HCEC 1CT (cell line): ENCODE measurements at regions not wholly inside any gene's neighbourhood (a gene's known extent, or its start where the extent isn't known, plus 50 kb on each side); places are given as distances from the start of the nearest gene placed in this dataset.

Experiments used
- DNase-seq: peaks from one replicate; pipeline ENCODE4 v3.0.0-alpha.2; 2017

GRCh38 chr3:103385961-103386656, 951.3 kb downstream of the ZPLD1 start:
- no peak for DNase-seq

- peak; percentile 34 for DNase-seq
Observed at GRCh38 chr3:103388214-103388613, 953.4 kb downstream of the ZPLD1 start.

GRCh38 chr3:103389356-103389755, 954.5 kb downstream of the ZPLD1 start:
- DNase-seq: no peak

GRCh38 chr3:103393395-103394186, 958.8 kb downstream of the ZPLD1 start:
- DNase-seq: peak; percentile 23

GRCh38 chr3:103403191-103403590, 968.4 kb downstream of the ZPLD1 start:
- no peak for DNase-seq

GRCh38 chr3:103406320-103406850, 971.6 kb downstream of the ZPLD1 start:
- no peak for DNase-seq

- no peak for DNase-seq
Observed at GRCh38 chr3:103410231-103410630, 975.4 kb downstream of the ZPLD1 start.

- no peak for DNase-seq
Observed at GRCh38 chr3:103421460-103421859, 986.6 kb downstream of the ZPLD1 start.

- DNase-seq: no peak
Observed at GRCh38 chr3:103437883-103438282, 1003.1 kb downstream of the ZPLD1 start.

- DNase-seq: no peak
Observed at GRCh38 chr3:103440539-103441203, 1005.9 kb downstream of the ZPLD1 start.

GRCh38 chr3:103446953-103447629, 1012.3 kb downstream of the ZPLD1 start:
- DNase-seq: no peak

- no peak for DNase-seq
Observed at GRCh38 chr3:103453152-103453551, 1018.3 kb downstream of the ZPLD1 start.

- DNase-seq: no peak
Observed at GRCh38 chr3:103459815-103460214, 1025.0 kb downstream of the ZPLD1 start.

- DNase-seq: no peak
Observed at GRCh38 chr3:103470498-103470897, 1035.7 kb downstream of the ZPLD1 start.

GRCh38 chr3:103494011-103494410, 1059.2 kb downstream of the ZPLD1 start:
- no peak for DNase-seq

GRCh38 chr3:103494512-103494911, 1059.7 kb downstream of the ZPLD1 start:
- DNase-seq: no peak

GRCh38 chr3:103495186-103495585, 1060.4 kb downstream of the ZPLD1 start:
- DNase-seq: no peak

GRCh38 chr3:103499132-103499900, 1064.5 kb downstream of the ZPLD1 start:
- peak; percentile 50 for DNase-seq

- no peak for DNase-seq
Observed at GRCh38 chr3:103499967-103500366, 1065.2 kb downstream of the ZPLD1 start.

GRCh38 chr3:103510760-103511159, 1075.9 kb downstream of the ZPLD1 start:
- no peak for DNase-seq

GRCh38 chr3:103511891-103512290, 1077.1 kb downstream of the ZPLD1 start:
- DNase-seq: no peak

- no peak for DNase-seq
Observed at GRCh38 chr3:103512595-103512994, 1077.8 kb downstream of the ZPLD1 start.
